ENCODE measurements at regions not wholly inside any gene's neighbourhood (a gene's known extent, or its start where the extent isn't known, plus 50 kb on each side); places are given as distances from the start of the nearest gene placed in this dataset.

DNA sequence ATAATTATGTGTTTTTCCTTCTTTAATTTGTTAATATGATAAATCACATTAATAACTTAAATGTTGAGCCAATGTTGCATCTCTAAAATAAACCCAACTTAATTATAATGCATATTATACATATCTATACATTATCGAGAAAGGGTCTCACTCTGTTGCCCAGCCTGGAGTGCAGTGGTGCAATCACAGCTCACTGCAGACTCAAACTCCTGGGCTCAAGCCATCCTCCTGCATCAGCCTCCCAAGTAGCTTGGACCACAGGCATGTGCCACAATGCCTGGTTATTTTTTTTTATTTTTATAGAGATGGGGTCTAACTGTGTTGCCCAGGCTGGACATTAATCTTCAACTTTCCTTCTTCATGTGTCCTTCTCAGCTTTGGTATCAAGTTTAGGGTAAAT lies 98.9 kb downstream of the INHBA start:
- DNase-seq = no peak
- H3K79me2 ChIP-seq (ENCODE audit: insufficient read depth) = no peaks in the 10 kb centered on the region
- H3K4me2 ChIP-seq = no peak overlapping the region
- no peak overlapping the region for H3K27ac ChIP-seq (ENCODE audit: low read depth in 2 of 2, low read length in 1 of 2)
- H3K9ac ChIP-seq = no peak overlapping the region
- no peaks in the 10 kb centered on the region; a peak in 1 of 4 replicates for H3K4me1 ChIP-seq (ENCODE audit: control insufficient read depth in 1 of 2, insufficient read depth in 2 of 2, low read depth in 1 of 2, low read length in 1 of 2)
- POLR2A ChIA-PET = no interaction called here
- H3K27me3 ChIP-seq (ENCODE audit: insufficient read depth) = no peaks in the 10 kb centered on the region
- H3K9me2 ChIP-seq = no peaks in the 10 kb centered on the region
- H3F3A ChIP-seq (replicated peaks; ENCODE audit: insufficient read depth) = peaks cover 9% of the 10 kb centered on the region
- no peak for TF ChIP-seq RAD21 (IDR thresholded peaks at IDR 0.05; ENCODE audit: low read length)
- no peak for TF ChIP-seq SIN3A (IDR thresholded peaks at IDR 0.05; ENCODE audit: borderline replicate concordance, low read depth, low read length)
- no peak for TF ChIP-seq CHD2 (IDR thresholded peaks at IDR 0.05; ENCODE audit: low read length, partially characterized antibody)
- TF ChIP-seq, protein P1, sequence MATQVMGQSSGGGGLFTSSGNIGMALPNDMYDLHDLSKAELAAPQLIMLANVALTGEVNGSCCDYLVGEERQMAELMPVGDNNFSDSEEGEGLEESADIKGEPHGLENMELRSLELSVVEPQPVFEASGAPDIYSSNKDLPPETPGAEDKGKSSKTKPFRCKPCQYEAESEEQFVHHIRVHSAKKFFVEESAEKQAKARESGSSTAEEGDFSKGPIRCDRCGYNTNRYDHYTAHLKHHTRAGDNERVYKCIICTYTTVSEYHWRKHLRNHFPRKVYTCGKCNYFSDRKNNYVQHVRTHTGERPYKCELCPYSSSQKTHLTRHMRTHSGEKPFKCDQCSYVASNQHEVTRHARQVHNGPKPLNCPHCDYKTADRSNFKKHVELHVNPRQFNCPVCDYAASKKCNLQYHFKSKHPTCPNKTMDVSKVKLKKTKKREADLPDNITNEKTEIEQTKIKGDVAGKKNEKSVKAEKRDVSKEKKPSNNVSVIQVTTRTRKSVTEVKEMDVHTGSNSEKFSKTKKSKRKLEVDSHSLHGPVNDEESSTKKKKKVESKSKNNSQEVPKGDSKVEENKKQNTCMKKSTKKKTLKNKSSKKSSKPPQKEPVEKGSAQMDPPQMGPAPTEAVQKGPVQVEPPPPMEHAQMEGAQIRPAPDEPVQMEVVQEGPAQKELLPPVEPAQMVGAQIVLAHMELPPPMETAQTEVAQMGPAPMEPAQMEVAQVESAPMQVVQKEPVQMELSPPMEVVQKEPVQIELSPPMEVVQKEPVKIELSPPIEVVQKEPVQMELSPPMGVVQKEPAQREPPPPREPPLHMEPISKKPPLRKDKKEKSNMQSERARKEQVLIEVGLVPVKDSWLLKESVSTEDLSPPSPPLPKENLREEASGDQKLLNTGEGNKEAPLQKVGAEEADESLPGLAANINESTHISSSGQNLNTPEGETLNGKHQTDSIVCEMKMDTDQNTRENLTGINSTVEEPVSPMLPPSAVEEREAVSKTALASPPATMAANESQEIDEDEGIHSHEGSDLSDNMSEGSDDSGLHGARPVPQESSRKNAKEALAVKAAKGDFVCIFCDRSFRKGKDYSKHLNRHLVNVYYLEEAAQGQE (IDR thresholded peaks at IDR 0.05; ENCODE audit: low read depth, low read length) = no peak
- TF ChIP-seq JUND (IDR thresholded peaks at IDR 0.05) = no peak
- no peak for TF ChIP-seq NRF1 (IDR thresholded peaks at IDR 0.05; ENCODE audit: low read depth, low read length)
- TF ChIP-seq POLR2AphosphoS5 (IDR thresholded peaks at IDR 0.05; ENCODE audit: low read depth, low read length) = no peak
- TF ChIP-seq, protein P2, sequence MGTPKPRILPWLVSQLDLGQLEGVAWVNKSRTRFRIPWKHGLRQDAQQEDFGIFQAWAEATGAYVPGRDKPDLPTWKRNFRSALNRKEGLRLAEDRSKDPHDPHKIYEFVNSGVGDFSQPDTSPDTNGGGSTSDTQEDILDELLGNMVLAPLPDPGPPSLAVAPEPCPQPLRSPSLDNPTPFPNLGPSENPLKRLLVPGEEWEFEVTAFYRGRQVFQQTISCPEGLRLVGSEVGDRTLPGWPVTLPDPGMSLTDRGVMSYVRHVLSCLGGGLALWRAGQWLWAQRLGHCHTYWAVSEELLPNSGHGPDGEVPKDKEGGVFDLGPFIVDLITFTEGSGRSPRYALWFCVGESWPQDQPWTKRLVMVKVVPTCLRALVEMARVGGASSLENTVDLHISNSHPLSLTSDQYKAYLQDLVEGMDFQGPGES (IDR thresholded peaks at IDR 0.05; ENCODE audit: low read depth, low read length) = no peak
- TF ChIP-seq, protein P3, sequence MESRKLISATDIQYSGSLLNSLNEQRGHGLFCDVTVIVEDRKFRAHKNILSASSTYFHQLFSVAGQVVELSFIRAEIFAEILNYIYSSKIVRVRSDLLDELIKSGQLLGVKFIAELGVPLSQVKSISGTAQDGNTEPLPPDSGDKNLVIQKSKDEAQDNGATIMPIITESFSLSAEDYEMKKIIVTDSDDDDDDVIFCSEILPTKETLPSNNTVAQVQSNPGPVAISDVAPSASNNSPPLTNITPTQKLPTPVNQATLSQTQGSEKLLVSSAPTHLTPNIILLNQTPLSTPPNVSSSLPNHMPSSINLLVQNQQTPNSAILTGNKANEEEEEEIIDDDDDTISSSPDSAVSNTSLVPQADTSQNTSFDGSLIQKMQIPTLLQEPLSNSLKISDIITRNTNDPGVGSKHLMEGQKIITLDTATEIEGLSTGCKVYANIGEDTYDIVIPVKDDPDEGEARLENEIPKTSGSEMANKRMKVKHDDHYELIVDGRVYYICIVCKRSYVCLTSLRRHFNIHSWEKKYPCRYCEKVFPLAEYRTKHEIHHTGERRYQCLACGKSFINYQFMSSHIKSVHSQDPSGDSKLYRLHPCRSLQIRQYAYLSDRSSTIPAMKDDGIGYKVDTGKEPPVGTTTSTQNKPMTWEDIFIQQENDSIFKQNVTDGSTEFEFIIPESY (IDR thresholded peaks at IDR 0.05; ENCODE audit: borderline replicate concordance, low read depth) = no peak
- TF ChIP-seq EZH2phosphoT487 (IDR thresholded peaks at IDR 0.05; ENCODE audit: borderline replicate concordance, low read depth) = no peak
- TF ChIP-seq, protein P4, sequence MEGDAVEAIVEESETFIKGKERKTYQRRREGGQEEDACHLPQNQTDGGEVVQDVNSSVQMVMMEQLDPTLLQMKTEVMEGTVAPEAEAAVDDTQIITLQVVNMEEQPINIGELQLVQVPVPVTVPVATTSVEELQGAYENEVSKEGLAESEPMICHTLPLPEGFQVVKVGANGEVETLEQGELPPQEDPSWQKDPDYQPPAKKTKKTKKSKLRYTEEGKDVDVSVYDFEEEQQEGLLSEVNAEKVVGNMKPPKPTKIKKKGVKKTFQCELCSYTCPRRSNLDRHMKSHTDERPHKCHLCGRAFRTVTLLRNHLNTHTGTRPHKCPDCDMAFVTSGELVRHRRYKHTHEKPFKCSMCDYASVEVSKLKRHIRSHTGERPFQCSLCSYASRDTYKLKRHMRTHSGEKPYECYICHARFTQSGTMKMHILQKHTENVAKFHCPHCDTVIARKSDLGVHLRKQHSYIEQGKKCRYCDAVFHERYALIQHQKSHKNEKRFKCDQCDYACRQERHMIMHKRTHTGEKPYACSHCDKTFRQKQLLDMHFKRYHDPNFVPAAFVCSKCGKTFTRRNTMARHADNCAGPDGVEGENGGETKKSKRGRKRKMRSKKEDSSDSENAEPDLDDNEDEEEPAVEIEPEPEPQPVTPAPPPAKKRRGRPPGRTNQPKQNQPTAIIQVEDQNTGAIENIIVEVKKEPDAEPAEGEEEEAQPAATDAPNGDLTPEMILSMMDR (IDR thresholded peaks at IDR 0.05) = no peak
- TF ChIP-seq SMC3 (IDR thresholded peaks at IDR 0.05; ENCODE audit: low read depth, low read length) = no peak
- no peak for TF ChIP-seq MEF2A (IDR thresholded peaks at IDR 0.05; ENCODE audit: borderline replicate concordance, low read depth)
- TF ChIP-seq, protein P5, sequence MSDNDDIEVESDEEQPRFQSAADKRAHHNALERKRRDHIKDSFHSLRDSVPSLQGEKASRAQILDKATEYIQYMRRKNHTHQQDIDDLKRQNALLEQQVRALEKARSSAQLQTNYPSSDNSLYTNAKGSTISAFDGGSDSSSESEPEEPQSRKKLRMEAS (IDR thresholded peaks at IDR 0.05; ENCODE audit: low read depth) = no peak
- TF ChIP-seq EP300 (IDR thresholded peaks at IDR 0.05; ENCODE audit: borderline replicate concordance in 1 of 2, low read depth in 1 of 2, low read length in 1 of 2) = no peak
- TF ChIP-seq RFX5 (IDR thresholded peaks at IDR 0.05; ENCODE audit: low read length) = no peak
- no peak for TF ChIP-seq TAF1 (IDR thresholded peaks at IDR 0.05; ENCODE audit: borderline replicate concordance, low read depth, low read length)
- H2AFZ ChIP-seq (ENCODE audit: low read depth) = no peak overlapping the region
- CTCF ChIA-PET = interaction anchor here (0.8 to 0.9 kb wide), 2 partner anchors 21 to 92 kb away, joined by 3 read pairs; no protein-coding TSS in a partner anchor
- H3K36me3 ChIP-seq (replicated peaks in 1 of 2; ENCODE audit: control insufficient read depth in 1 of 2, insufficient read depth in 2 of 2, low read length in 1 of 2) = no peaks in the 10 kb centered on the region
- H3K9me3 ChIP-seq = no peaks in the 10 kb centered on the region
- 70% methylated on average over 1 of the region's 1 CpG for WGBS (ENCODE audit: low lambda C conversion rate)
- H4K20me1 ChIP-seq (ENCODE audit: insufficient read depth) = no peaks in the 10 kb centered on the region
- no peak overlapping the region for H3K4me3 ChIP-seq (ENCODE audit: low read depth in 2 of 2, low read length in 1 of 2)

Data from SK-N-SH (cell line).